GM21619 (cell line): ENCODE measurements at regions not wholly inside any gene's neighbourhood (a gene's known extent, or its start where the extent isn't known, plus 50 kb on each side); places are given as distances from the start of the nearest gene placed in this dataset.

Experiments
- ATAC-seq: cut with Tn5 transposase; IDR thresholded peaks from one replicate; pipeline ENCODE4 v1.9.1; 2021; ENCODE audit not compliant: unreplicated experiment

- ATAC-seq: no peak
Observed at GRCh38 chr1:172973424-172973823, 77.3 kb downstream of the TNFSF18 start.

DNA sequence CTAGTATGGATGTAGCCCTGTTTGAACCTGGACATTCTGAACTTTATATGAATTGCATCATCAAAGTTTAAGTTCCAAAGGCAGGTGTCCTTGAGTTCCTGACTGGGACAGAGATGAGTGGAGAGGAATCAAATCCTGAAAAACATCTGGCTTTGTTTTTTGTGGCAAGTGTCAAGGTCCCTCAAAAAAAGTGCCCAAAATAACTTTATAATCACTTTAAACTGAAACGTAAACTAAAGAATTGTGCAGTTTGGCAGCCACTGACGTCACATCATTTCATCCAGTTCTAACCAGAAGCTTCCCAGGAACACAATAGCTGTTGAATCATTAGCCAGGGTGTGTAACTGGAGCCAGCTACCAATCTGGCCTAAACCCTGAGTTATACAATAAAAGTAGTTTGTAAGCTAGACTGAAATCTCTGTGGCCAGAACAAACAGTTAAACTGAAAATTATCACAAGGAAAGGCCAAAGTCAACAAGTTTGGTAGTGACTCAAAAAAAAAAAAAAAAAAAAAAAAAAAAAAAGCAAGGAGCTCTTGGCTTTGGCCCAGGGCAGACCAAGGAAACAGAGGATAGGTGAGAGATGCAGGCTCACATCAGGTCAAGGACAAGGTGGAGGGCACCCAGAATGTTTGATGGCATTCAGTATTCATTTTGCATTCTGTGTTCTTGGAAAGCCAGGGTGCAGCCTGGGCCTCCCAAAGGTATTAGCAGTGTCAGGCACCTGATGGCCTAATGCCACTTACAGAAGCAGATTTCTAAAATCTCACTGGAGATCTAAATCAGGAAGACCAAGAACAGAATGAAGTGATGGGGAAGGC lies 74.3 kb downstream of the TNFSF18 start:
- no peak for ATAC-seq

GRCh38 chr1:172977296-172978017 lies 73.3 kb downstream of the TNFSF18 start:
- ATAC-seq: peak; percentile 64

- no peak for ATAC-seq
Observed at GRCh38 chr1:172978595-172978994, 72.1 kb downstream of the TNFSF18 start.

GRCh38 chr1:172979828-172980227 lies 70.9 kb downstream of the TNFSF18 start:
- ATAC-seq: no peak

DNA sequence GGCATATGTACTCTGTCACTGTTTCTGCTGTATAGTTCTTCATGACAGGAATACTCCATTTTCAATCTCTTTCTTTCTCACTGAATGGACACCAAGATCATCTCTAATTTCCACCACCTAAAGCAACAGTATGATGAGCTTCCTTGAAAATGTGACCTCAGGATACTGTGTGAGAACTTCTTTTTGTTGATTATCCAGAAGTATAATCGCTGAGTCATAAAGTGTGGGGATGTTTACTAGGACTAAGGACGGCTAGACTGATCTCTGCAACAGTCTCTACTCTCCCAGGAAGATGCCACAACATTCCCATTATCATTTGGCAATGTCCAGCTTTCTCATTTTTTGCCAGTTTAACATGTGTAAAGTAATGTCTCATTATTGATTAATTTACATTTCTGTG lies 70.3 kb downstream of the TNFSF18 start:
- no peak for ATAC-seq

DNA sequence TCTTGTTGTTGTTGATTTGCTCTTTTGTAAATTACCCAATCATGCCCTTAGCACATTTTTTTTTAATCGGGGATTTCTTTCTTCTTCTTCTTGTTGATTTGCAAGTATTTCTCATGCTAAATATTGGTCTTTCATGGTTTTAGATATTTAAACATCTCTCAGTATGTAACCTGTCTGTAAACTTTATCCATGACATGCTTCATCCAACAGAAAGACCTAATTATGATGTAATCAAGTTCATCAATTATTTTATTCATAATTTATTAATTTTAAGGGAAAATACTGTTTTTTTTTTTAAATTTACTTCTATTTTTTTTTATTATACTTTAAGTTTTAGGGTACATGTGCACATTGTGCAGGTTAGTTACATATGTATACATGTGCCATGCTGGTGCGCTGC lies 69.8 kb downstream of the TNFSF18 start:
- ATAC-seq: no peak
